Activated naive CD8-positive, alpha-beta T cell treated with anti-CD3 and anti-CD28 coated beads for 36 hours (primary cell): ENCODE measurements at regions not wholly inside any gene's neighbourhood (a gene's known extent, or its start where the extent isn't known, plus 50 kb on each side); places are given as distances from the start of the nearest gene placed in this dataset.

ENCODE experiments used
- DNase-seq: peaks from one replicate; pipeline ENCODE4 v3.0.0; 2021
- H3K27ac Mint-ChIP-seq: one replicate; pipeline ENCODE4 v1.8.0; 2022; ENCODE audit warnings: mild to moderate bottlenecking, moderate library complexity, mixed read lengths
- H3K27me3 Mint-ChIP-seq: one replicate; pipeline ENCODE4 v1.8.0; 2022; ENCODE audit warnings: mild to moderate bottlenecking, mixed read lengths
- H3K36me3 Mint-ChIP-seq: one replicate; pipeline ENCODE4 v1.8.0; 2021; ENCODE audit warnings: mild to moderate bottlenecking, mixed read lengths
- H3K4me1 Mint-ChIP-seq: one replicate; pipeline ENCODE4 v1.8.0; 2021; ENCODE audit warnings: mixed read lengths
- H3K4me3 Mint-ChIP-seq: one replicate; pipeline ENCODE4 v1.8.0; 2022; ENCODE audit warnings: mild to moderate bottlenecking, moderate library complexity, mixed read lengths
- H3K9me3 Mint-ChIP-seq: one replicate; pipeline ENCODE4 v1.8.0; 2022; ENCODE audit warnings: mixed read lengths

DNA sequence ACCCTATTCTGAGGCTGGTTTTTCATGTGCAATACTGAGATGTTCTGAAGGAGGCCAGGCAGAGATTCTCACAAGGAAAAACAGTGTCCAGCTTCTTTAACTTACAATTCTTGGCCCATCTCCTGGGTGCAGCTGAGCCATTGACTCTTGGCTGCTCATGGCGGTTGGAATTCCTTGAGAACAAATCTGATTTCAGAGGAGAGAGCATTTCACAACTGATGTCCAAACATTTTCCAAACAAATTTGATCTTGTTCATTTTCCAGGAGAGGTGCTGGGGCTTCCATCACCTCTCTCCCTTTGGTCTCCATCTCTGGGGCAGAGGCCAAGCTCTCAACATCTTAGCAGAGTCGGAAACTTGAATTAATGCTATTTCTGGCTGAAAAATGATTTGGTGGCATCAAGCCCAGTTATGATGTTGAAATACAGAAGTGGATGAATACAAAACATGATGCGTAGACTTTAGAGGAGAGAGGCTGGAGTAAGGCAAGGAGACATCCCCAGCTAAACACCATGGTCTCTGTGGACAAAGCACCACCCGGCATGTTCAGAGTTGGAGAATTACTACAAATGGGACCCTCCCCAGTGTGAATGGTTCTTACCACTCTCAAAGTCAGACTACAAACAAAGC is 593.0 kb downstream of the VRK1 start:
- Mint-ChIP-seq H3K36me3 (no peaks in the 10 kb centered on the region), H3K27ac (no peak overlapping the region)

DNA sequence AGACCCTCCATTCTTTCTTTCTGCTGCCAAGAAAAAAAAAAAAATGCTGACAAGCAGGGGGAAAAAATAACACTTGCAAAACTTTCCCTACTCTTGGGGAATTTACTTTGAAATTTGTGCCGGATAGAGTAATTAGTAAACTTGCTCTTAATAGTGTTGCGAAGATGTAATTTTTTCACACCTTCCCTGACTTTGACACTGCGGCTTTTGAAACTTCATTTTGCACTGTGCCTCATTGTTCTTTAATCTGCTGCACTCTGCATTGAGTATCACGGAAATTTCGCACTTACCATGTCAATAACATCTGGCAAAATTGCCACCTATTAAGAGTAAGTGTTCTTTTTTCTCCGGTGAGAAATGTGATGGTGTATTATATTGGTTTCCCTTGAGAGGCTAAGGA is 596.1 kb downstream of the VRK1 start:
- no peaks in the 10 kb centered on the region for H3K9me3 Mint-ChIP-seq
- no peak overlapping the region for H3K4me3 Mint-ChIP-seq
- DNase-seq, result no peak
- no peak overlapping the region for H3K27ac Mint-ChIP-seq
- peaks cover under 1% of the 10 kb centered on the region for H3K4me1 Mint-ChIP-seq
- no peaks in the 10 kb centered on the region for H3K27me3 Mint-ChIP-seq
- H3K36me3 Mint-ChIP-seq, result no peaks in the 10 kb centered on the region

More for the DNA sequence above, 593.0 kb downstream of the VRK1 start:
- no peaks in the 10 kb centered on the region for H3K9me3 Mint-ChIP-seq
- no peaks in the 10 kb centered on the region for H3K27me3 Mint-ChIP-seq
- peaks cover 17% of the 10 kb centered on the region for H3K4me1 Mint-ChIP-seq
- no peak for DNase-seq
- no peak overlapping the region for H3K4me3 Mint-ChIP-seq

DNA sequence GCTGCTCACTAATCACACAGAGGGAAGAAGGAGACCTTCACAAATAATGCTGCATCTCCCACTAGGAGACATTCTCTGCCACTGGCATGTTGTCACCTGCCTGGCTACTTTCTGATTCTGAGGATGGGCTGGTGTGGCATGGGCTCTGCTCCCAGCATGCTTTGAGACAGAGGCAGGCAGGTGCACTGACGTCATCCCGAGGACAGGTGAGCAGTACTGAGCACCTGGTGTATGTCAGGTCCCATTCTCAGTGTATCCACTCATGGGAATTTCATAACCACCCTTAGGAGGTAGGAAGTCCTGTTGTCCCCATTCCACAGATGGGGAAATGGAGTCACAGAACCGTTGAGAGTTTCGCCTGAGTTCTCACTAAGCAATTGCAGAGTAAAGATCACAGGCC is 597.9 kb downstream of the VRK1 start:
- H3K27ac Mint-ChIP-seq, result no peak overlapping the region
- no peak for DNase-seq
- no peaks in the 10 kb centered on the region for H3K36me3 Mint-ChIP-seq
- H3K27me3 Mint-ChIP-seq, result no peaks in the 10 kb centered on the region
- H3K4me3 Mint-ChIP-seq, result no peak overlapping the region
- peaks cover 2% of the 10 kb centered on the region for H3K9me3 Mint-ChIP-seq
- H3K4me1 Mint-ChIP-seq, result no peaks in the 10 kb centered on the region

DNA sequence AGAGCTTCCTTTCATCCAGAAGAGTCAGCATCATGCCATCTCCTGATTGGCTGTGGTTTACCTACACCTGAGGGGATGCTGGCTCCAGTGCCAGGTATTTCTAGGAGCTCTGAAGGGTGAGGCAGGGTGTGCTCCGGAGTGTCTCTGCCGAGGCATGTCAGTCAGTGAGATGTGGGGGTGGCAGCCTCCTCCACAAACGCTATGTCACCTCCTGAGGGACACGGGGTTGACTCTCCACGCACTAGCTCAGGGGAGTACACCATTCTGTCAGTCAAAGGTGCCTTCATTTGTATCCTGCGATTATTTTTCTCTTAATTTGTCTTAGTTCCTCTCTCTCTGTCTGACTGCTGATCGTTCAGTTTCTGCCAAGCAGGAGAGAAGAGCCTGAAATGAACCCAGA is 604.5 kb downstream of the VRK1 start:
- H3K4me3 Mint-ChIP-seq, result no peak overlapping the region
- H3K36me3 Mint-ChIP-seq, result no peaks in the 10 kb centered on the region
- no peak for DNase-seq
- H3K27ac Mint-ChIP-seq, result no peak overlapping the region
- H3K9me3 Mint-ChIP-seq, result peaks cover 3% of the 10 kb centered on the region
- H3K4me1 Mint-ChIP-seq, result no peaks in the 10 kb centered on the region
- H3K27me3 Mint-ChIP-seq, result no peaks in the 10 kb centered on the region

DNA sequence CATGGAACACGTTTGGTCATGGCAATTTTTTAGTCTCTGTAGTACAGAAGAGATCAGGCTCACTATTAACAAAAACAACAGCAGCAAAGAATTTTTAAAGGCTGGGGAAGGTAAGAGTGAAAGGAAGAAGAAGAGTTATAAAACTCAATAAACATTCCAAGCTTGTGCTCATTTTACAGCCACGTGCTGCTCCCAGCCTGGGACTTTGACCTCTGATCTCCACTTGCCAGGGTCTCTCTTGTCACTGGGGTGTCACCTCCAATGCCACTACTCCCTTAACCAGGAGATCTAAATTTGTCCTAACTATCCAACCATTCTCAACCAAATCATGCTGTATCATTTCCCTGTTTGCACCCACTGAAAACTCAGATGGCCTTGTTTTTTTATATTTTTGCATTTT is 605.1 kb downstream of the VRK1 start:
- DNase-seq, result no peak
- H3K27ac Mint-ChIP-seq, result no peak overlapping the region
- no peaks in the 10 kb centered on the region for H3K36me3 Mint-ChIP-seq
- no peaks in the 10 kb centered on the region for H3K27me3 Mint-ChIP-seq
- peaks cover 3% of the 10 kb centered on the region for H3K9me3 Mint-ChIP-seq
- no peaks in the 10 kb centered on the region for H3K4me1 Mint-ChIP-seq
- no peak overlapping the region for H3K4me3 Mint-ChIP-seq

DNA sequence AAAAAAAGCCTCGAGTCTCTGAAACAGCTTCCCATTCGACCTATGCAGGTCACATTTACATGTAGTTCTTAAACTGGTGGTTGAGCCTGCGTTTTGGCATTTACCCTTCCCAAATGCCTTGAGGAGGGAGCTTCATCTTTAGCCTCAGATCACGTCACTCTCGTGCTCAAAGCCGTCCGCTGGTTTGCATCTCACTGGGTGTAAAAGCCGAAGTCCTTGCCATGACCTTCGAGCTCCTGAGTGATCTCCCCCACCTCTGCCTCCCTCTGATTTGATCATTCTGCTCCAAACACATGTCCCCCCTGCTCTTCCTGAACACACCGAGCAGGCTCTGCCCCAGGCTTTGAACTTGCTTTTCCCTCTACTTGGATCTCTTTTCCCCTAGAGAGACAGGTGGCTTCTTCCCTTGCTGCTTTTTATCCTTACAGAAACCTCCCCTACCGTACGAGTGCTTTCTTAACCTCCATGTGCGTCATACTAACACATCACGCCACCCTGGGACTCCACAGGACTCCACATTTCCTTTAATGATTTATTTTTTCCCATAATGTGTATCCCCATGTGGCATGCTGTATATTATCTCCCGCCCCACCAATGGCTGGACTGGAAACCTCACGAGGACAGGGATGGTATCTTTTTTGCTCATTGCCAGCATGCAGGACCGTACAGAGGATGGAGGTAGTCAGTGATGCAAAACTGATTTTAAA is 610.7 kb downstream of the VRK1 start:
- DNase-seq, result no peak
- Mint-ChIP-seq H3K4me3 (no peak overlapping the region), H3K27me3 (peaks cover 13% of the 10 kb centered on the region), H3K9me3 (no peaks in the 10 kb centered on the region), H3K4me1 (peaks cover 22% of the 10 kb centered on the region), H3K36me3 (no peaks in the 10 kb centered on the region), H3K27ac (peak overlapping the region; percentile 75)

DNA sequence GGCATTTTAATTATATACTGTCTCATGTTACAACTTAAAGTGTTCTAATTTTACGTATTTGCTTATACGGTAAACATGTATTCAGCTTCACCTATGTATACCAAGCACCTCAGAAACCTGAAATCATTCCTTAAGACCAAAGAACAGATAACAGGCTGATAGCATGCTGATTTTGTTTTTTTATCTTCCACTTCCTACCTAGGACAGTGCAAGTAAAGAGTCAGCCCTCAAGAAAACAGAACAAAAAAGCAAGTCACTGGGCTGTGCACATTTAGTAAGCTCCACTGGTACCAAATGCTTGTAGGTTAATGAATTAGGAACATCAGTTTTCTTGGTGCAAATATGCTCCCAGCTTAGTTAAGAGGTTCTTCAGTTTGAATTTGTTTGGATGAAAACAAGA is 611.3 kb downstream of the VRK1 start:
- H3K4me1 Mint-ChIP-seq, result peaks cover 22% of the 10 kb centered on the region
- no peaks in the 10 kb centered on the region for H3K36me3 Mint-ChIP-seq
- peaks cover 13% of the 10 kb centered on the region for H3K27me3 Mint-ChIP-seq
- no peaks in the 10 kb centered on the region for H3K9me3 Mint-ChIP-seq
- peak overlapping the region; percentile 75 for H3K27ac Mint-ChIP-seq
- H3K4me3 Mint-ChIP-seq, result no peak overlapping the region
- no peak for DNase-seq

DNA sequence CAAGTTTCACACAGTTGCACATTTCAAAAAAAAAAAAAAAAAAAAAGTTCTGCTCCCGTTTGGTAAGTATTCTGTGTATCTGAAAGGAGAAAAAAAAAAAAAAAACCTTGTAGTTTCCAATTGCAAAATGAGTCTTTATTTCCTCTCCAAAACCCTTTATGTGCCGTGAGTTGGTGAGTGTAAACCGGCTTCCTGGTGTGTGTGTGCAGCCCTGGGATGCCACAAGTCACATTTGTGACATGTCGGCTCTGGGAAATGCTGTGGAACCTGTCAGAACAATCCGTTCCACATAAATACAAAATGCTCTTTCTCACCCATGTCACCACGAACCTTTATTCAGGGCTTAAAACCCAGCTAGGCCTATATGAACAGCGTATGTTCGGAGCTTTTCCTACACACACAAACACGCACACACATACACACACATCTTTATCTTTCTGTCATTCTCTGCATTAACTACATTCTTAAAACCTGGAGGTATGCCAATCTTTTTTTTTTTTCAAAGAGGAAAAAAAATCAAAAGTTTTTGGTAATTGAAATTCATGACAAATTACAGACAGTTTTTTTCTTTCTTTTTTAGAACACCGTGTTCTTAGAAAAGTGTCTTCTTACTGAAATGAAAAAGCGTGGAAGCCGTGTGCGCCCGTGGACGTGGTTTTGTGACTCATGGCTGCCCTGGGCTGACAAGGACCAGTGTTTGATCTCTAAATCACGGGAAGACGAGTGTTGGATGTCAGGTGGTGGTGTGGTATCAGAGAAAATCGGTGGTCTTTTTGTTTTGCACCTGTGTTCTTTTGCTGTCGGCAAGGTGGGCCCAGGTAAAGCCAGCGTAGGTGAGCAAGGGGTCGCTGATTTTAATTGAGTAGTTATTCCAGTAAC is 612.0 kb downstream of the VRK1 start:
- peaks cover 22% of the 10 kb centered on the region for H3K4me1 Mint-ChIP-seq
- H3K36me3 Mint-ChIP-seq, result no peaks in the 10 kb centered on the region
- no peaks in the 10 kb centered on the region for H3K9me3 Mint-ChIP-seq
- H3K27me3 Mint-ChIP-seq, result peaks cover 13% of the 10 kb centered on the region
- peak overlapping the region; percentile 75 for H3K27ac Mint-ChIP-seq
- H3K4me3 Mint-ChIP-seq, result peak overlapping the region; percentile 26
- DNase-seq, result peak; percentile 29

DNA sequence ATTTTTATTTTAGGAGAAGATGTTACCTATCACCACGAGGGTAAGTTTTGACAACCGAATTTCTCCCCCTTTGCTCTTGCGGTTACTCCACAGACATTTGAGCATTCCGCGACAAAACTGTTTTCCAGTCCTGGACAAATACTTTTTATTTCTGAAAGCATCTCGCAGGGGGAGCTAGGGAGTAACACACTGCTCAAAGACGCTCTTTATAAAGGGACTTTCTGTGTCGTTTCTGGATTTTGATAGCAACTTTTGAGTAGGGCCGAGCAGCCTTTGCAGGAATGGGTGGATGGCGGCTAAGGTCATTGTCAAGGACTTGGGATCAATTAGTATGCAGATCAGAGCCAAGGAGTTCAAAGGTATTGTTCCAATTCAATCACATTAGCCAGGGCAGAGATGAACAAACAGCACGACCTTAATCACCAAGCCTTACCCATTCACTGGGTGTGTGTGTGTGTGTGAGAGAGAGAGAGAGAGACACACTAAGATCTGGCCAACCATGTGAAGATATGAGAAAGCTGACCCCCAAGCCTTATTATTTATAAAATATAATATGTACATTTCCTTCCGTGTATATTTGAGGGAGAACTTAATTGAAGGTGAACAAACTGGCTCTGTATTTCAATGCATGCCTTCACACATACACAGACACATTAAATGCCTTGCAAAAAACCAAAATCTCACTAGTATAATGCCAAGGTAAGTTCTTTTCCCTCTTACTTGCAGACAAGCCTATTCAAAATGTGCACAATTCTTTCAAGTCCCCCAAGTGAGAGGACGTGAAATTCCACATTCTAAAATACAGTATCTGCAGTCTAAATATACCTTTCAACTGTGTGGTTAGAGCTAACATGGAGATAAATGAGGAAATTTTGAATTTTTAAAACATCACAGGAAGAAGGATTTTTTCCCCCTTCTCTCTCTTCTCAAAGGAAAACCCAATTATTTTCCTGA is 613.8 kb downstream of the VRK1 start:
- peaks cover 22% of the 10 kb centered on the region for H3K4me1 Mint-ChIP-seq
- H3K27me3 Mint-ChIP-seq, result peaks cover 13% of the 10 kb centered on the region
- H3K9me3 Mint-ChIP-seq, result no peaks in the 10 kb centered on the region
- DNase-seq, result no peak
- no peak overlapping the region for H3K4me3 Mint-ChIP-seq
- no peaks in the 10 kb centered on the region for H3K36me3 Mint-ChIP-seq
- H3K27ac Mint-ChIP-seq, result no peak overlapping the region

DNA sequence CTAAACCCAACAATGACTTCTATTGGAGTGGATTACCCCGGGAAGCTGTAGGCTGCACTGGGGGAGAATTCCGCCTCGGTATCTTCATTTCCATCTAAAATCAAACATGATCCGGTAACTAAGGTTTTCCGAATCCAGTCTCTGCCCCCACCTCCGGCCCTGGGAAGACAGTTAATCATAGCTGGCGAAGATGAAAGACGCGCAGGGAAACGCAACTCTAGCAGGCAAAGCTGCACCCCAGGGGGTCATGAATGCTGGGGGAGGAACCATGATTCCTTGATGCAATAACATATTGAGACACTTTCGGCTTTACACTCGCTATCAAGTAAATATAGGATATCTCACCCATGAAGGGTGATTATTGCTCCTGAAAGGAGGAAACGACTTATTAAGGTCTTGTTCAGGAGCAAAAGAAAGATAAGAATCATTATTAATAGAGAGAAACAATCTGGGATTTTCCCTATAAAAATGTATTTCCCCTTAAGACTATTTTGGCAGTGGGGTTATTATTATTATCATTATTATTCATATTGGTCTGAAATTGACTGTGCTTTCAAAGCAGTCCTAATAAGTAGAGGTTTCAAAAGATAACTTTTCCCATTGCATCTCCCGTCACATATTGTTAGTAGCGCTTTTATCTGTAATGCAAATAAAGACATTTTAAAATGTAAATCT is 614.9 kb downstream of the VRK1 start:
- H3K4me3 Mint-ChIP-seq, result no peak overlapping the region
- H3K36me3 Mint-ChIP-seq, result no peaks in the 10 kb centered on the region
- H3K9me3 Mint-ChIP-seq, result no peaks in the 10 kb centered on the region
- DNase-seq, result no peak
- H3K4me1 Mint-ChIP-seq, result peaks cover 22% of the 10 kb centered on the region
- H3K27me3 Mint-ChIP-seq, result peaks cover 13% of the 10 kb centered on the region
- H3K27ac Mint-ChIP-seq, result no peak overlapping the region

DNA sequence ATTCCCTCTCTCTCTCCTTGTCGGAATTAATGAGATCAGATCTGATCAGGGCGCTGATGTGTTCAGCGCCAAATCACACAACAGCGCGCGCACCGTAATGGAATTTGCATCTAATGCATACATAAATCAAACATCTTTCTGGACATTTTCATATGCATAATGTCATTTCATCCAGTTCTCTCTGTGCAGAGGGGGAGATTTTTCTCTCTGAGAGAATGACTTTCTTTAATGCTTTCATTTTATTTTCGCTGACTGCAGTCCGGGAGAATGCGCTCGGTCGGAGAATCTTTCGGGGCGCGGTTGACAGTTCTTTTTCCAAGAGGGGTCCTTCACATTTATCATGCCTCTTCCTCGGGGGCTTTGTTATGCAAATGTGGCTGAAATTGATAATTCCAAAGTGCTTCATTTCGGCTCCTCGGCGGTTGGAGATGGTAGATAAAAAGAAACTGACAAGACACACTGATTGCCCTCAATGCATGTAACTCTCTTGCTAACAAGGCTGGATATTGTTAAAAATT is 615.9 kb downstream of the VRK1 start:
- Mint-ChIP-seq H3K36me3 (no peaks in the 10 kb centered on the region), H3K9me3 (no peaks in the 10 kb centered on the region), H3K4me3 (no peak overlapping the region), H3K4me1 (peaks cover 18% of the 10 kb centered on the region), H3K27me3 (peaks cover 9% of the 10 kb centered on the region), H3K27ac (no peak overlapping the region)
- no peak for DNase-seq

DNA sequence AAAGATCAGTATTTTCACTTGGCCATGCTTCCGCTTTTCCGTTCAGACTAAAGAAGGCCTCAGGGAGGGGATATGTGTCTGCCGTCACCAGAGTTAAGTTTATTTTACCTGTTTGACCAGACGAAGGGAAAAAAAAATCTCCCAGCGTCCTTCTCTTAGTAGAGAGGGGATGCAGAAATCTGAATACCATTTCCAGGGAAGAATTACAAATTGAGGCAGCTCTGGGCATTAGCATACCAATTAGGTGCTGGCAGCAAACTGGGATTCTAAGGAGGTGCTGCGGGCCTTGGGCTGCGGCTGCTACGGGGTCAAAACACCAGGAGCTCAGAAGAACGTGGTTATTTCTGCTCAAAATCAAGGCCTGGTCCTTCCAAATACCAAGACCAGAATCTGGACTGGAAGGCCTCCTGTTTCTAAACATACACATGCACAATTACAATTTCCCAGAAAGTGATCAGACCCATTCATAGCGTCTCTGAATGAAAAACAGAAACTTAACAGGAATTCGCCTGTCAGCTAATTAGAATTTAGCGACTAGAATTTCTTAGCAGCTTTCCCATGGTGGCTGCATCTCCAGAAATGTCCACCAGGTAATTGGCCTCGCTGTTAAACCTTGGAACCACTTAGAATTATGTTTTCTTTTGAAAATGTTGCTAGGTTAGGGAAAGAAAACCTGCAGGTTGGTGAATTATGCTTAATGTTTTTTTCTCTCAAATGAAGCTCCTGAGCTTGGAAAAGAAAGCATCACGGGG is 617.0 kb downstream of the VRK1 start:
- no peaks in the 10 kb centered on the region for H3K9me3 Mint-ChIP-seq
- H3K36me3 Mint-ChIP-seq, result no peaks in the 10 kb centered on the region
- peaks cover 7% of the 10 kb centered on the region for H3K4me1 Mint-ChIP-seq
- H3K27me3 Mint-ChIP-seq, result peaks cover 9% of the 10 kb centered on the region
- H3K27ac Mint-ChIP-seq, result no peak overlapping the region
- H3K4me3 Mint-ChIP-seq, result no peak overlapping the region
- no peak for DNase-seq

DNA sequence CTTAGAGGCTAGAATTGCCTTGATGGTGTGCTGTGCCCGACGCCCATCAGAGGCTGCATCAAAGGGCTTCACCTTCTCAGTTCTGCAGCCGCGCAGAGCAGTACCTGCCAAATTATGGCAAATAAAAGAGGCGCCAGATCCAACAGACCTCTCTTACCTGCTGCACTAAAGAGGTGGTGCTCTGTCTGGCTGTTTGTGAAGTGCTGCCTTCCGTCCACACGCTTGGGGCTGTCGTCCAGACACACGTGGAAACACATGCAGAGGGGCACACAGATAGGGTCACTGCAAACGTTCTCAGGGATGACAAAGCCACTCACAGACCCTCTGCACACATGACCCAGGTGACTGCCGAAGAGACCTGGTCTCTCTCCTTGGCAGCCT is 617.5 kb downstream of the VRK1 start:
- Mint-ChIP-seq H3K27ac (no peak overlapping the region), H3K9me3 (no peaks in the 10 kb centered on the region), H3K4me3 (no peak overlapping the region), H3K27me3 (peaks cover 4% of the 10 kb centered on the region), H3K36me3 (no peaks in the 10 kb centered on the region), H3K4me1 (peaks cover 1% of the 10 kb centered on the region)
- no peak for DNase-seq
